Chondrocyte (in vitro differentiated cells): ENCODE measurements at regions not wholly inside any gene's neighbourhood (a gene's known extent, or its start where the extent isn't known, plus 50 kb on each side); places are given as distances from the start of the nearest gene placed in this dataset.
"Not testable (repeated sequence)": the region's sequence is repeated elsewhere in the genome, so short reads cannot be mapped to it uniquely, and the experiment has no call there.

Experiments
- DNase-seq: peaks from one replicate; pipeline ENCODE4 v3.0.0; 2021; ENCODE audit warnings: mixed read lengths, low spot score
- H3K27ac Mint-ChIP-seq: one replicate; pipeline ENCODE4 v1.8.0; 2021; ENCODE audit warnings: mild to moderate bottlenecking, moderate library complexity, mixed read lengths; ENCODE audit not compliant: unreplicated experiment
- H3K27me3 Mint-ChIP-seq: 2 replicates; pipeline ENCODE4 v1.8.0; 2021; ENCODE audit warnings: low read depth, mixed read lengths
- H3K36me3 Mint-ChIP-seq: 2 replicates; pipeline ENCODE4 v1.8.0; 2021; ENCODE audit warnings: low read depth, mixed read lengths
- H3K4me1 Mint-ChIP-seq: 2 replicates; pipeline ENCODE4 v1.8.0; 2021; ENCODE audit warnings: low read depth, mild to moderate bottlenecking, mixed read lengths
- H3K4me3 Mint-ChIP-seq: one replicate; pipeline ENCODE4 v1.8.0; 2021; ENCODE audit warnings: mild to moderate bottlenecking, moderate library complexity, mixed read lengths; ENCODE audit not compliant: unreplicated experiment
- H3K9me3 Mint-ChIP-seq: 2 replicates; pipeline ENCODE4 v1.8.0; 2021; ENCODE audit warnings: low read depth, mixed read lengths
- TF ChIP-seq, protein P1 (sequence below): fragments of 200-600 bp; sonication (generic); IDR thresholded peaks from 2 replicates; pipeline ENCODE4 v1.5.0; 2021; ENCODE audit warnings: antibody characterized with exemption, mild to moderate bottlenecking, moderate library complexity

DNA sequence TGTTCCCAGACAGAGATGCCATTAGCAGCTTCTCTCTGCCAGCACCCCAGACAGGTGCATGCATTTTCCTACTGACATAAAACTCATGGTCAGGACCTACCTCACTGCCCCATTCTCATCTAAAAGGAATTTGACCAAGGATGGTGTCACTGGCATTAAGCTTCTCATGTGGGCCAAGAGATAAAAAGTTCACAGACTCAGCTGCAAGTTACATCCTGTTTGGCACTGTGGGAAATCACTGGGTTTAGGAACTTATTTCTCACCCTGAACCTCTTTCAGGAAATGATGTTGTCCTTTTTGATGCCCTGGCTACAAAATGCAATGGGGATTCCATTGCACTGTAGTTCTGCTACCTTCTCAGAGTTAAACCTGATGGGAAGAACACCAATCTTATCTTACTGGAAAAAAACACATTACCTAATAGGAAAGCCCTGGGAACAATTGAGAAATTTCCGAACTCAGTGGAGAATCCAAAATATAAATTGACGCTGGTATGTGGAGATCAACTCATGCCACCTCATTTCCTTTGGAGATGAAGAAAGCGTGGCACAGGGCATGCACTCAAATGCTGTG is 252.1 kb upstream of the COPS8 start:
- H3K36me3 Mint-ChIP-seq: no peaks in the 10 kb centered on the region
- no peak overlapping the region for H3K4me3 Mint-ChIP-seq
- no peak for DNase-seq

DNA sequence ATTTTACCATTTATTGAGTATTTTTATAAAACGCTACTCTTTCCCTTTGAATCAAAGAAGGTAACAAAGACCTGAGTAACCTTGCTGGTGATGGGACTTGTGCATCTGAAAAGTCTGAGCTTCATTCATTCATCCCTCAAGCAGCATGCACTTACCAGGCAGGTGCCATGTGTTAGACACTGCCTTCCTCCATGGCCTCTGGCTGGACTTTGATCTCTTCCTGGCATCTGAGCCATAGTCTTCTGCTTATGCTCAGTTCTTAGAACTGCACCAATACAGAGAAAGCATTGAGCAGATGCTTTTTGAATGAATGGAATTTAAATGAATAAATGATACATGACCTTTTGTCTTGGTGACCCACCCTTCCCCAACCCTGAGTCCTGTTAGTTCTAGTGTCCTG is 251.4 kb upstream of the COPS8 start:
- Mint-ChIP-seq H3K36me3 (no peaks in the 10 kb centered on the region), H3K9me3 (peaks cover 3% of the 10 kb centered on the region), H3K4me1 (peaks cover 15% of the 10 kb centered on the region), H3K27me3 (no peaks in the 10 kb centered on the region), H3K27ac (no peak overlapping the region), H3K4me3 (no peak overlapping the region)
- DNase-seq: no peak
- TF ChIP-seq, protein P1, sequence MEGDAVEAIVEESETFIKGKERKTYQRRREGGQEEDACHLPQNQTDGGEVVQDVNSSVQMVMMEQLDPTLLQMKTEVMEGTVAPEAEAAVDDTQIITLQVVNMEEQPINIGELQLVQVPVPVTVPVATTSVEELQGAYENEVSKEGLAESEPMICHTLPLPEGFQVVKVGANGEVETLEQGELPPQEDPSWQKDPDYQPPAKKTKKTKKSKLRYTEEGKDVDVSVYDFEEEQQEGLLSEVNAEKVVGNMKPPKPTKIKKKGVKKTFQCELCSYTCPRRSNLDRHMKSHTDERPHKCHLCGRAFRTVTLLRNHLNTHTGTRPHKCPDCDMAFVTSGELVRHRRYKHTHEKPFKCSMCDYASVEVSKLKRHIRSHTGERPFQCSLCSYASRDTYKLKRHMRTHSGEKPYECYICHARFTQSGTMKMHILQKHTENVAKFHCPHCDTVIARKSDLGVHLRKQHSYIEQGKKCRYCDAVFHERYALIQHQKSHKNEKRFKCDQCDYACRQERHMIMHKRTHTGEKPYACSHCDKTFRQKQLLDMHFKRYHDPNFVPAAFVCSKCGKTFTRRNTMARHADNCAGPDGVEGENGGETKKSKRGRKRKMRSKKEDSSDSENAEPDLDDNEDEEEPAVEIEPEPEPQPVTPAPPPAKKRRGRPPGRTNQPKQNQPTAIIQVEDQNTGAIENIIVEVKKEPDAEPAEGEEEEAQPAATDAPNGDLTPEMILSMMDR: no peak

More for the DNA sequence above, 252.1 kb upstream of the COPS8 start:
- H3K27ac Mint-ChIP-seq: no peak overlapping the region
- peaks cover 3% of the 10 kb centered on the region for H3K9me3 Mint-ChIP-seq
- peaks cover 15% of the 10 kb centered on the region for H3K4me1 Mint-ChIP-seq
- H3K27me3 Mint-ChIP-seq: no peaks in the 10 kb centered on the region
- TF ChIP-seq, protein P1: no peak

DNA sequence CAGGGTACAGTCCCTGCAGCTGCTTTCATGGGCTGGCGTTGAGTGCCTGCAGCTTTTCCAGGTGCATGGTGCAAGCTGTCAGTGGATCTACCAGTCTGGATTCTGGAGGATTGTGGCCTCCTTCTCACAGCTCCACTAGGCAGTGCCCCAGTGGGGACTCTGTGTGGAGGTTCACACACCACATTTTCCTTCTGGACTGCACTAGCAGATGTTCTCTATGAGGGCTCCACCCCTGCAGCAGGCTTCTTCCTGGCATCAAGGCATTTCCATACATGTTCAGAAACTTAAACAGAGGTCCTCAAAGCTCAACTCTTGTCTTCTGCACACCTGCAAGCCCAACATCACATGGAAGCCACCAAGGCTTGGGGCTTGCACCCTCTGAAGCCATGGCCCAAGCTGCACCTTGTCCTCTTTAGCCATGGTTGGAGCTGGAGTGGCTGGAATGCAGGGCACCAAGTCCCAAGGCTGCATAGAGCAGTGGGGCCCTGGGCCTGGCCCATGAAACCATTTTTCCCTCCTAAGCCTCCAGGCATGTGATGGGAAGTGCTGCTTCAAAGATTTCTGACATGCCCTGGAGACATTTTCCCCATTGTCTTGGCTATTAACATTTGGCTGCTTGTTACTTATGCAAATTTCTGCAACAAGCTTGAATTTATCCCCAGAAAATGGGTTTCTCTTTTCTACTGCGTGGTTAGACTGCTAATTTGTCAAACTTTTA is 250.2 kb upstream of the COPS8 start:
- H3K4me3 Mint-ChIP-seq: no peak overlapping the region
- no peak overlapping the region for H3K27ac Mint-ChIP-seq
- H3K27me3 Mint-ChIP-seq: no peaks in the 10 kb centered on the region
- TF ChIP-seq, protein P1: no peak
- H3K36me3 Mint-ChIP-seq: no peaks in the 10 kb centered on the region
- no peak for DNase-seq
- H3K9me3 Mint-ChIP-seq: peaks cover 3% of the 10 kb centered on the region
- peaks cover 14% of the 10 kb centered on the region for H3K4me1 Mint-ChIP-seq

DNA sequence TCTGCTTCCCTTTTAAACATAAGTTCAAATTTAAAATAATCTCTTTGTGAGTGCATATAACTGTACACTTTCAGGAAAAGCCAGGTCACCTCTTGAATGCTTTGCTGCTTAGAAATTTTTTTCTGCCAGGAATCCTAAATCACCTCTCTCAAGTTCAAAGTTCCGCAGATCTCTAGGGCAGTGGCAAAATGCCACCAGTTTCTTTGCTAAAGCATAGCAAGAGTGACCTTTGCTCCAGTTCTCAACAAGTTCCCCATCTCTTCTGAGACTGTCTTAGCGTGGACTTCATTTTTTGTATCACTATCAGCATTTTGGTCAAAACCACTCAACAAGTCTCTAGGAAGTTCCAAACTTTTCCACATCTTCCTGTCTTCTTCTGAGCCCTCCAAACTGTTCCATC is 249.7 kb upstream of the COPS8 start:
- not testable (repeated sequence) for H3K27me3 Mint-ChIP-seq, H3K9me3 Mint-ChIP-seq, H3K27ac Mint-ChIP-seq, H3K4me1 Mint-ChIP-seq, DNase-seq, H3K36me3 Mint-ChIP-seq, H3K4me3 Mint-ChIP-seq

DNA sequence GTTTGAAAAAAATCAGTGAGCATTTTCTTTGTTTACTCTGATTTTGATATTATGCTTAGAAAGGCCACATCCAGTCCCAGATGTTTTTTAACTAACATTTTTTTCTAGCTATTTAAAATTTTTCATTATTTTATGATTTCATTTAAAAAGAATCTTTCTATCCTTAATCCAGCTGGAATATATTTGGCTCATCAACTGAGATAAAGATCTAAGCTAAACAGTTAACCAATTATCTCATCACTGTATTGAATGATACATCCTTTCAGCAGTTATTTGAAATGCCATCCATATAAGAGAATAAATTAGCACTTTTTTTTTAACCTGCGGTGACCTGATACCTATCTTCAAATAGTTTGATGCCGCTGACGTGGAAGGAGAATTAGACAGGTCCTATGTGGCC is 245.5 kb upstream of the COPS8 start:
- TF ChIP-seq, protein P1: no peak
- DNase-seq: no peak
- Mint-ChIP-seq H3K27me3 (no peaks in the 10 kb centered on the region), H3K4me3 (no peak overlapping the region), H3K27ac (no peak overlapping the region), H3K4me1 (peaks cover 5% of the 10 kb centered on the region), H3K9me3 (peaks cover 3% of the 10 kb centered on the region), H3K36me3 (no peaks in the 10 kb centered on the region)

DNA sequence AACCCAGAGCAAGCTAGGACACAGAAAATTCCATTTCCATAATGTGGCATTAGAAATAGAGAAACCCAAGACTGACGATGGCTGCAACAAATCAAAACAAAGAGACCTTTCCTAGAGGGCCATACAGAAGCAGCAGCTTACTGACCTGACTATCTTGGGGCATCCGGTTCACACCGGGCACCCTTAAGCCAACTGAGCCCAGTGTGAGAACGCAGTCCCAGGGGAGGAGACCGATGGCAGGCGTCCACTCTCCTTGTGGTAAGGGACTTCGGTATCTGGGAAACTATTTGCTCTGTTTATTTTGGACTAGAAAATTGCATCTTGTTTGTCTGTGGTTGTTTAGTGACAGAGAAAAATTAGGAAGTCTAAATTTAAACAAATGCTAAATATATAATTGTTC is 244.8 kb upstream of the COPS8 start:
- no peak for DNase-seq
- no peaks in the 10 kb centered on the region for H3K27me3 Mint-ChIP-seq
- no peak overlapping the region for H3K27ac Mint-ChIP-seq
- H3K4me3 Mint-ChIP-seq: no peak overlapping the region
- H3K36me3 Mint-ChIP-seq: no peaks in the 10 kb centered on the region
- peaks cover 5% of the 10 kb centered on the region for H3K4me1 Mint-ChIP-seq
- peaks cover 2% of the 10 kb centered on the region for H3K9me3 Mint-ChIP-seq
- TF ChIP-seq, protein P1: no peak
